ENCODE measurements at regions not wholly inside any gene's neighbourhood (a gene's known extent, or its start where the extent isn't known, plus 50 kb on each side); places are given as distances from the start of the nearest gene placed in this dataset.

- DNase-seq (ENCODE audit: low spot score): no peak
- Histone ChIP-seq H3K27me3 (no peaks in the 10 kb centered on the region), H3K79me2 (no peaks in the 10 kb centered on the region), H3K9me3 (ENCODE audit: low read depth) (no peaks in the 10 kb centered on the region), H2AFZ (no peak overlapping the region), H3K27ac (no peak overlapping the region), H3K4me2 (no peak overlapping the region), H4K20me1 (ENCODE audit: insufficient read depth, poor library complexity, severe bottlenecking) (no peaks in the 10 kb centered on the region), H3K9me2 (replicated peaks; ENCODE audit: insufficient read depth) (no peaks in the 10 kb centered on the region), H3K36me3 (replicated peaks; ENCODE audit: insufficient read depth, low read depth) (no peaks in the 10 kb centered on the region), H3K4me1 (ENCODE audit: insufficient read depth) (no peaks in the 10 kb centered on the region), H3K4me3 (no peak overlapping the region)
- no peak for TF ChIP-seq CTCF (IDR thresholded peaks at IDR 0.05; ENCODE audit: poor library complexity)
- no peak for TF ChIP-seq EZH2phosphoT487 (IDR thresholded peaks at IDR 0.05; ENCODE audit: low read depth, severe bottlenecking, unreplicated experiment)
- no peak for TF ChIP-seq EZH2 (IDR thresholded peaks at IDR 0.05; ENCODE audit: borderline replicate concordance)
Measured at GRCh38 chr18:33814546-33814945, 236.5 kb downstream of the ASXL3 start.

- no peak overlapping the region for H2AFZ ChIP-seq
- DNase-seq (ENCODE audit: low spot score): peak; percentile 52
- H3K36me3 ChIP-seq (replicated peaks; ENCODE audit: insufficient read depth, low read depth): no peaks in the 10 kb centered on the region
- no peak overlapping the region for H3K4me3 ChIP-seq
- no peaks in the 10 kb centered on the region for H3K27me3 ChIP-seq
- no peaks in the 10 kb centered on the region for H4K20me1 ChIP-seq (ENCODE audit: insufficient read depth, poor library complexity, severe bottlenecking)
- TF ChIP-seq CTCF (IDR thresholded peaks at IDR 0.05; ENCODE audit: poor library complexity) (no peak), EZH2 (IDR thresholded peaks at IDR 0.05; ENCODE audit: borderline replicate concordance) (no peak), EZH2phosphoT487 (IDR thresholded peaks at IDR 0.05; ENCODE audit: low read depth, severe bottlenecking, unreplicated experiment) (no peak)
- no peaks in the 10 kb centered on the region for H3K79me2 ChIP-seq
- H3K9me3 ChIP-seq (ENCODE audit: low read depth): no peaks in the 10 kb centered on the region
- H3K4me2 ChIP-seq: no peak overlapping the region
- H3K27ac ChIP-seq: no peak overlapping the region
- 76% methylated on average over 2 of the region's 2 CpGs for WGBS (ENCODE audit: low lambda C conversion rate, missing lambda C conversion rate)
- H3K4me1 ChIP-seq (ENCODE audit: insufficient read depth): no peaks in the 10 kb centered on the region
- H3K9me2 ChIP-seq (replicated peaks; ENCODE audit: insufficient read depth): no peaks in the 10 kb centered on the region
Measured at GRCh38 chr18:33812186-33812585, 234.2 kb downstream of the ASXL3 start.

GRCh38 chr18:33805592-33805991, 227.6 kb downstream of the ASXL3 start:
- Histone ChIP-seq H3K79me2 (no peaks in the 10 kb centered on the region), H3K9me2 (replicated peaks; ENCODE audit: insufficient read depth) (no peaks in the 10 kb centered on the region), H3K4me2 (no peak overlapping the region), H3K36me3 (replicated peaks; ENCODE audit: insufficient read depth, low read depth) (no peaks in the 10 kb centered on the region), H2AFZ (no peak overlapping the region), H3K27me3 (no peaks in the 10 kb centered on the region), H3K9me3 (ENCODE audit: low read depth) (no peaks in the 10 kb centered on the region), H4K20me1 (ENCODE audit: insufficient read depth, poor library complexity, severe bottlenecking) (no peaks in the 10 kb centered on the region), H3K4me3 (no peak overlapping the region), H3K27ac (no peak overlapping the region), H3K4me1 (ENCODE audit: insufficient read depth) (no peaks in the 10 kb centered on the region)
- no peak for TF ChIP-seq EZH2 (IDR thresholded peaks at IDR 0.05; ENCODE audit: borderline replicate concordance)
- no peak for TF ChIP-seq CTCF (IDR thresholded peaks at IDR 0.05; ENCODE audit: poor library complexity)
- no peak for TF ChIP-seq EZH2phosphoT487 (IDR thresholded peaks at IDR 0.05; ENCODE audit: low read depth, severe bottlenecking, unreplicated experiment)
- no peak for DNase-seq (ENCODE audit: low spot score)
- 50% methylated on average over 4 of the region's 4 CpGs for WGBS (ENCODE audit: low lambda C conversion rate, missing lambda C conversion rate)

GRCh38 chr18:33804258-33804657, 226.2 kb downstream of the ASXL3 start:
- DNase-seq (ENCODE audit: low spot score): peak; percentile 11
- Histone ChIP-seq H4K20me1 (ENCODE audit: insufficient read depth, poor library complexity, severe bottlenecking) (no peaks in the 10 kb centered on the region), H3K9me2 (replicated peaks; ENCODE audit: insufficient read depth) (no peaks in the 10 kb centered on the region), H2AFZ (no peak overlapping the region), H3K27me3 (no peaks in the 10 kb centered on the region), H3K79me2 (no peaks in the 10 kb centered on the region), H3K36me3 (replicated peaks; ENCODE audit: insufficient read depth, low read depth) (no peaks in the 10 kb centered on the region), H3K4me1 (ENCODE audit: insufficient read depth) (no peaks in the 10 kb centered on the region), H3K27ac (no peak overlapping the region), H3K4me3 (no peak overlapping the region), H3K4me2 (no peak overlapping the region), H3K9me3 (ENCODE audit: low read depth) (no peaks in the 10 kb centered on the region)
- TF ChIP-seq CTCF (IDR thresholded peaks at IDR 0.05; ENCODE audit: poor library complexity) (no peak), EZH2 (IDR thresholded peaks at IDR 0.05; ENCODE audit: borderline replicate concordance) (no peak), EZH2phosphoT487 (IDR thresholded peaks at IDR 0.05; ENCODE audit: low read depth, severe bottlenecking, unreplicated experiment) (no peak)
- 61% methylated on average over 3 of the region's 3 CpGs for WGBS (ENCODE audit: low lambda C conversion rate, missing lambda C conversion rate)

All from hepatocyte (in vitro differentiated cells).